GM18858 (cell line): ENCODE measurements at regions not wholly inside any gene's neighbourhood (a gene's known extent, or its start where the extent isn't known, plus 50 kb on each side); places are given as distances from the start of the nearest gene placed in this dataset.

Experiments used
- ATAC-seq: cut with Tn5 transposase; IDR thresholded peaks from one replicate; pipeline ENCODE4 v1.9.1; 2021; ENCODE audit not compliant: unreplicated experiment

DNA sequence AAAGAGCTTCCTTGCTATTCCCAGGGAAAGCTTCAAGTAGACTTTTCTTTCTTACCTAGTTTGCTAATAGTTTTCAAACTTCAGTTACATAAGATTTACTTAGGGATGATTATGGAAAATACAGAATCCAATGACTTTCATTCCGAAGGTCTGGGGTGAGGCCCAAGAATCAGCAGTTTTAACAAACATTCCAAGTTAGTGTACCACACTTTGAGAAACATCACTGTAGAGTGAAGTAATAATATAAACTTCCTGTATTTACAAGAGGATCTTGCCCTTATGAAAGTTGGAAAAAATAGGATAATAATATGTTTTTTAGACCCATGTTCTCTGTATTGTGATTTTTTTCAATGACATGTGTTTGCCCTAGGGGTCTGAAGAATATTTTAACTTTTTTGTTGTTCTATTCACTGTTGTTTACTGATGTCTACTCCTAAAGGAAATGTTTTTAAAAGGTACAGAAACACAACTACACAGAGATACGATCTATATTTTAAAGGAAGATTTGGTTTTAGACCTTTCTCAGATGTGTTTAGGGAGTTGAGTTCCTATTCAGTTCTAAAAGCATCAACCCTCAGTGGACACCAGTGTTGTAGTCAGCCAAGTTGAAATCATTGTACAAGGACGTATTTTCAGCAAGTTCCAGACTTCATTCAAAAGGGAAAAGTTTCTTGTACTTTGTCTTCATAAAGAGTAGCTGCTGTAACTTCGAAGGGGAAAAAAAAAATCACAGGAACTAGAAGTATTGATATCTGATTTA, 295.8 kb upstream of the SLC7A11 start:
- ATAC-seq, result no peak

DNA sequence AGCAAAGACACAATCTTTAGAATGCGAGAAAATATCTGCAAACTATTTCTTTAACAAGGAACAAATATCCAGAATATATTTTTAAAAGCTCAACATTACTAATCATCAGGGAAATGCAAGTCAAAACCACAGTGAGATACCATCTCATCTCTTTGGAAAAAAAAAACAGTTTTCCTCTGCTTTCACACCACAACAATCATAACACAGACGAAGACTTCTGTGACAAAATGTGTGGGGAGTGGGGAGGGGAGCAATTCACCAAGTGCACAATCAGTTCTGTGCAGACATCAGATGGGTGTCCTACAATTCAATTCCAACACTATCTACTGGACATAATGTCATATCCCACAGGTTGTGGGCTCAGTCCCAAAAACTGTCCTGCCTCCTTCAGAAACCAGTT, 293.2 kb upstream of the SLC7A11 start:
- ATAC-seq, result no peak

DNA sequence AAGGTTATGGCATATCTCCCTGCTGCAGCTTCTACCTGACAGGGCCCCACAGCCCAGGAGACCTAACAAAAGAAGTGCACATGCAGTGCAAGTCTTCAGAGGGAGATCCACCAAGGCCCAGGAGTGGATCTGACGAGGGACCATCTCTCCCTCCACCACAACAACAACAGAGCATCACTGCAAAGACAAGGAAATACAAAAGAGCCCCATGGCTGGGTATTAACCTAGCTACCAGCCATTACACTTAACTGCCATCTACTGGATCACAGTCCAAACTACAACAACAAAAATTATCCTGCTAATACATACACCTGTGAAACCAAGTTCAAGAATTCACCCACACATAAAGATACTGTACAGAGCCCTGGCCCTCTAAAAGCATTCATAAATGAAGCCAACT, 280.2 kb upstream of the SLC7A11 start:
- ATAC-seq, result peak; percentile 74

DNA sequence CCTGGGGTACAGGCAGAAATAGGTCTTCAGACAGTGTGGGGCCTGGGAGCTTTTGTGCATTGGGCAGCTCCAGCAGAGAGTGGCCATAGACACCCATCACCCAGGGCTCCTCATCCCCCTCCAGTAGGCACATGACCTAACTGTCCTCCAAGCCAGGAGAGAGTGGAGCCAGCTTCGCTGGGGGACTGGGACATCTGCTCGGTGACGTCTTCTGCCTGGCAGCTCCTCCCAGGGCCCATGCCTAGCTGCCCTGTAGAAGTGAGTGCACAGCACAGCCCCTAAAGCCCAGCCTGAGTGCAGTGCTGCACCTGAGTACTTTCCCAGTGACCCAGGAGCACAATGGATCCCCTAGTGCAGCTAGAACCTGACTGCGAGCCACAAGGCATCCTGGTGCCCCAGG, 279.7 kb upstream of the SLC7A11 start:
- ATAC-seq, result no peak

DNA sequence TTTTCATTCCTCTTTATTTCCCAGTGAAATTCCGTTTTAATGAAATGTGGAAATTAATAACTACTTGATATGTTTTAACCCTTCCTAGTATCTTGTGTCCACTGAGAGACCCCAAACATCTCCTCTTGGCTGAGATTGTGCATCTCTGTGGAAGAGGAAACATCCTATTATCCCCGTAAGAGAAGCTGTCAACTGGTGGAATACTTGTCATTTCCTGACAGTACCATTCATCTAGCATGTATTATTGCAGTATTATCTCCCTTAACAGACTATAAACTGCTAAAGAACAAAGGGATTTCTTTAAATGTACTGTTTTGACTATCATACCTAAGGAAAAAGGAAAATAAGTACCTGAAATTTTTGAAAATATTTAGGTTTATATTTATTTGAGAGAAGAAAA, 277.3 kb upstream of the SLC7A11 start:
- no peak for ATAC-seq

DNA sequence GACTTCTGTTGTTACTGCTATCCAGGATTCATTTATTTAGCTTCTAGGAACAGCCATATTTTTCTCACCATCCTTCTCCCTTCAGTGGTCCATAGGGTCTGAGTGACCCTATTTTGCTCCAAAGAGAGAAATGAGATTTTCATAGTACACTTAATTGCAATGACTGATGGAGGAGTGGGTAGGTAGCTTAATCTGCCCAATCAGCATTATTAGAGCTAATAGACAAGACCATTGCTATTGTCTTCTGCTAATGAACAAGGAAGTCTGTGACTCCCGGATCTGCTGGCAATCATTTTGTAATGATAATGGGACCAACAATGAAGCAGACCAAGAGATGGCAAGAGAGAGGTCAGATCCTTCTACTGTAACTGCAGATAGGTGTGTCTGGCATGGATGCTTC, 271.4 kb upstream of the SLC7A11 start:
- no peak for ATAC-seq

DNA sequence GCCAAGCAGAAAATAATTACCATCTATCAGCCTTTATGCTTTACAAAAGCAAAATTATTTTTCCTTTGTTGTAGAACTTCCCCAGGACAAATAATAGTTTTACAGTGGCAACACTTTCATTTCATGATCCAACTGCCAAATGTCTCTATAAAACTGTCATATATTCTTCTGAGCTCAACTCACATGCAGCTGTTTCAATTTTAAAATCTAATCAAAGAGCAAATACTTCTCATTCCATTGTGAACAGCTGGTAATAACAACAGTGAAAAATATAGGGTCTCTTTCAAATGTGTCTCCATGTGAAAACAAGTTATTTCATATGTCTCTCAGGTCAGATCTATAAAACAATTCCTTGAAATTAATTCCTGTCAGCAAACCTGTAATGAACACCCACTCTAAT, 270.6 kb upstream of the SLC7A11 start:
- no peak for ATAC-seq

DNA sequence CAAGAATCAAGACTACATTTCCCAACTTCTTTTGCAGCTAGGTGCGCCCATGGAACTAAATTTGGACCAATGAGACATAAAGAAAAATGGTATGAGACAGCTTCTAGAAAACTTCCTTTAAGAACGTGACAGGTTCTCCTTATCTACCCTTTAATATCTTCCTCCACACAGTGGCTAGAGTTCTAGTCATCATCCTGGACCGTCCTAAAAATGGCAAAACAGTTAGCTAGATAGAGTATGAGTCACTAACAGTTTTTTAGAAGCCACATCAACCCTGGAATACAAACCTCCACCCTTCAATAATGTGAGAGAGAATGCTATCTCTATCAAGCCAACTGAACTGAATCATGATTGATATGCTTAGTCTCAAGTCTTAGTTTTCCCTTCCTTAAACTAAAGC, 267.9 kb upstream of the SLC7A11 start:
- no peak for ATAC-seq

DNA sequence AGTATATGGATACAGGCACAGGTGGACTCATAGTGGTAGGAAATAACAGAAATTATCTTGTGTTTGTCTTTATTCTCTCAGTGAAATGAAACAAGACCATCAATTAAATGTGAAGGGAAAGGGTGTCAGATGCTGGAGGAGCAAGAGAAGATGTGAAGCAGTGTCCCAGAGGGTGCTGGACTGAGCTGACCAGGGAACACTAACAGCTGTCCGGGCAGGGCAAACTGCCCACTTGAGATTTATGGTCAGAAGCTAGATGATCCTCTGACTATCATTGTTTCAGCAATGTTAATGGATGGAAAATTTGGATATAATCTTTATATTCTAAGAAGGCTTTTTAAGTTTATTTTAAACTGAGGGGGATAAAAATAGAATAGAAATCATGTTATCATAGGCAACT, 267.2 kb upstream of the SLC7A11 start:
- no peak for ATAC-seq

DNA sequence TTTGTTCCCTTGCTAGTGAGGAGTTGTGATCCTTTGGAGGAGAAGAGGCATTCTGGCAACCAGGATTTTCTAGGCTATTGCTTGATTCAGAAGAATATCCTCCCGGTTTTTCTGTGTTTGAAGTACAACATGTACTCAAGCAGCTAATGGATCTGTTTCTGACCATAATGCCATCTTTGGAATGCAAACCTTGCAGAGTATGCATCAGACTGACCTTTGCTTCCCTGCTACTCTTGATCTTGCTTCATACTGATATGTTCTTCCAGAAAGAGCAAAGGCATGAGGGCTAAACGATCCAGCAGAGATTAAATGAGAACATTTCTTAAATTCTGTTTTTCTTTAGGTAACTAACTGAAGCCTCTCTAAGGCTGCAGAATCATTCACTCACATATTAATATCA, 265.4 kb upstream of the SLC7A11 start:
- ATAC-seq, result no peak

DNA sequence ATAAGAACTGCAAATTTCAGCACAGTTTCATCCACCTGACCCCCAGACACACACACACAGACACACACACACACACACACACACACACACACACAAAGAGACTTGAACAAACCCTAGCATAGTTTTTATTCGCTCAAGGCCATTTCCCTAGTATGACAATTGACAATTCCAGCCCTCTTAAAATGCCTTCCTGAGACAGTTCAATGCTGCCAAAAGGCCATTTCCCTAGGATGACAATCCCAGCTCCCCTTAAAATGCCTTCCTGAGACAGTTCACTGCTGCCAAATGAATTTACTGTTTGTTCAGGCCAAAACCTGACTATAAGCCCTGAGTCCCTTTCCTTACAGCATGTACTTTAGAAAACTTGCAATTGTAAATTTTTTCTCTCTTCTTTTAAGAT, 259.5 kb upstream of the SLC7A11 start:
- ATAC-seq, result no peak

DNA sequence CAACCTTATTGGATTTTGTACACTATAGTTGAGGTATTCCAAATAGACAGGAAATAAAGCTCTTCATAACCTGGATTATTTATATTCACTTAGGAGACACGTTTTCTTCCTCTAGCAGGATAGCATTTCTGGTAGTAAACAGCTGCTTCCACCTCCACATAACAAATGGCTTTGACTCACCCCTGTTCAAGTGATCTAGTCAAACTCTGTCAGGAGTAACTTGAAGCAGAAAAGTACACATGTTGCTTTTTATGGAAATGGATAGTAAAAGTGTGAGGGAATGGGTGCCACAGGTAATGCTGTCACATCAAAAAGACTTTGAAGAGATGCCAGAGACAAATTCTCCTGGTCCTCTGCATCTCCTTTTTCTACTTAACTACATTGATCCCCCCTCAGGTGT, 258.7 kb upstream of the SLC7A11 start:
- no peak for ATAC-seq

DNA sequence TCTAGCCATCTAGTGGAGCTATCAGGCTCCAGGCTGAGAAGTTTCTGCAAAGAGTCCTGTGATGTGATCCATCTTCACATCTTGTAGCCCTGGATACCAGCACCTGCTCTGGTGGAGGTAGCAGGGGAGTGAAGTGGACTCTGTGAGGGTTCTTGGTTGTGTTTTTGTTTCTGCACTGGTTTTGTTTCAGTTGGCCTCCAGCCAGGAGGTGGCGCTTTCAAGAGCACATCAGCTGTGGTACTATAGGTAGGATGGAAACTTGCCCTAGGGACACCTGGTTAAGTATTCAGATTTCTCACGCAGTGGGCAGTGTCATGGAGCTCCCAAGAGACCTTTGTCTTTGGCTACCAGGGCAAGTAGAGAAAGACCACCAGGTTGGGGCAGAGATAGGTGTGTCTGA, 257.5 kb upstream of the SLC7A11 start:
- no peak for ATAC-seq

DNA sequence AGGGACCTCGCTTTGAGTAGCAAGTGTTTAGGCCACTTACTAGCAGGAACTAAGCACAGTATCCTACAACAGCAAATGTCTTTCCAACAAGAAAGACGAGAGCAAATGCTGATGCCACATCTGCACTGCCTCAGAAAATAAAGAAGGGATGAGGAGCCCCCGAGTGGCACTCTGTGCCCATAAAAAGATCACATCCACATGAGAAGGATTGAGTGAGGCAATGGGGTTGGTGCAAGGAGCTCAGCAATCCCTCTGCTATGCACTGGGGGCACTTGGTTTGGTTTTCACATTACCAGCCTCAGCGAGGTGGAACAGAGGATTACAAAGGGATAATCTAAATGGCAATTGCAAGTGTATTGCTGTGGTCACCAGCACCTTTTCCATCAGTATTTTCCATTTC, 252.8 kb upstream of the SLC7A11 start:
- peak; percentile 75 for ATAC-seq

DNA sequence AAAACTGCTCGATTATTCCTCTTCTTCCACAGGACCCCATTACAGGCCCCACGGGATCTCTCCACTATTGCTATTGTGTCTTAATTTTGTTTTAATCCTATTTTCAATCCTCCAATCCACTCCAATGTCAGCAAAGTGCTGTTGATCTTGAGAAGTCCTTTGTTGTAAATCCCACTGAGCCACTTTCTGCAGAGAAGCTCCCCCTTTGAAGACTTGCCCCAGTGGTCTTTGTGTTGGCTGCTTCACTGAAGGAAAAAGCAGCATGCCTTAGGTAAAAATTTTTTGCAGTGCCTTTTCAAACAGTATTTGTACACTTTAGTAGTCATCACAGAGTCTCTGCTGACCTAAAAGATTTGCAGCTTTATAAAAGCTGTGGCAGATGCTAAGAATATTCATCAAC, 252.0 kb upstream of the SLC7A11 start:
- ATAC-seq, result no peak

DNA sequence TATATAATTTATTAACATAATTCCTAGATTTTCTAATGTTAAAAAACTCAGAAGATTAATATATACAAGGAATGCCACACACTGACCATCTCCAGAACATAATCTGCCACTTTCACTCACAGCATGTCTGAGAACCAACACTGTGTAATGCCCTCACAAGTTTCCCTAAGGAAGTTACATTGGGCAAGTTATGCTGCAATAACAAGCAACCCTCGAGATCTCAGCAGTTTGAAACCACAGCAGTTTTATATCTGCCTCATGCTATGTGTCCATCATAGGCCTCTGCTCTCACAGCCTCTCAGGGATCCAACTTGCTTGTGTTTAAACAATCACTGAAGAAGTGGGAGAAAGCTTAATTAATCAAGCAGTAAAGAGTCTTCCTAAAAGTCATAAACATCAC, 250.0 kb upstream of the SLC7A11 start:
- no peak for ATAC-seq

DNA sequence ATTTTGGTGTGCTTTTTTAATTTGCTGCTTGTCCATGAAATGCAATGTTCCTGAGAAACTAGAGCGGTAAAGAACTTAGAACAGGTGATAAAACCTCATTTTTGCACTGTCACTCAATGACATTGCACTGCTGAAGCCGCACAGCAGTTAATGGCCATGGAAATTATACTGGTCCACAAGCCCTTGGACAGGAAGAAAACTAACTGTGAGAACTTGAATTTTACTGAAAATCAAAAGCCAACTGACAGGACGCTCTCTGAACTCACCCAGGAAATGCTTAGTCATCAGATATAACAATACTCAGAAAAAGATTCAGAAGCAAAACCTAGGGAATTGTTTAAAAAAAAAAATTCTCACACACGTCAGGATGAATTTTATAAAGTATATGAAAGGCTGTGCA, 246.4 kb upstream of the SLC7A11 start:
- no peak for ATAC-seq

DNA sequence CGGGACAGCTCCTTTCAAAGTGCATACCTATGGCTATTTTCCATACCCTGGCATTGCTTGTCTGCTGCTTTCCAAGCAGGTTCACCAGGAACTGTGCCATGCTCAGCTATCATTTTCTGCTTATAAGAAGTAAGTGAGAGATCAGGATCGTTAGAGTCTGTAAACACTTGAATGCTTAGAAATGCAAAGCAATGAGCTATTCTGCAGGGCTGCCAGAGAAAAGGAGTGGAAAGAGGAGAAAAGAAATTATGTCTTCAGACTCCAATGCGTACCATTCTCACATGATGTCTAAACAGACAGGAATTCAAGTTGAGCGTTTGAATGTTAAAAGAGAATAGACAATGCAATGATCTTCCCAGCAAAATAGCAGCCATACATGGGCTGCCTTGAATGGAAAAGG, 245.5 kb upstream of the SLC7A11 start:
- ATAC-seq, result no peak

DNA sequence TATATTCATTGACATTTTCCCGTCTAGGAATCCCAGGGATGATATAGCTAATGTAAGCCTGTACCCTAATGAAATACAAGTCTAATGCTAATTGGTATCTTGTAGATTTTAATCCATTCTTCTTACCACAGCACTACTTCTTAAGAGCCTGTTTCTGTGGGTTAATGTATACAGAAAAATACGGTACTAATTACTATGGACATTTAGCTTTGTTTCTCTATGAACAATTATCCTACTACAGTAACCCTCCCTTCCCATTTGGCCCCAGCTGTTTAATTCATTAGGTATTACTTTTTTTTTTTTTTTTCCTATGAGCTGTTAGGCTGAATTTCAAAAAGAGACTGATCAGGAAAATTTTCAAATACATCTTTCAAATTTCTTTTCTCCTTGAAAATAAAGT, 245.1 kb upstream of the SLC7A11 start:
- no peak for ATAC-seq

DNA sequence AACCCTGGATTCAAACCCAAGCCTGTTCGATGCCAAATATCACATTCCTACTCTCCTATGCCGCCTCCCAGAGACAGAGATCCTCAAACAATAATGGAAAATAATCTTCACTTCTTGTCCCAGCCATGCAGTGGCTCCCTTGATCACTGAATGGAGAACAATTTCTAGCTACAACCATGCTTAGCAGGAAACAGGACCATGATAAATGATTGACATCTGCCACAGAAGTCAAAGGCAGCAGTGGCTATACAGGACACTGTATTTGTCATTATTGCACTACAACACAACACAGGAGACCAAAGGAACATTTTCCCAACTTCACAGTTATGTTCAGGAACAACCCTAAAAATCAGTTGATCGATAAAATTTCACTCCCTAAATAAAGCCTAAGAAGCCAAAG, 243.3 kb upstream of the SLC7A11 start:
- no peak for ATAC-seq

DNA sequence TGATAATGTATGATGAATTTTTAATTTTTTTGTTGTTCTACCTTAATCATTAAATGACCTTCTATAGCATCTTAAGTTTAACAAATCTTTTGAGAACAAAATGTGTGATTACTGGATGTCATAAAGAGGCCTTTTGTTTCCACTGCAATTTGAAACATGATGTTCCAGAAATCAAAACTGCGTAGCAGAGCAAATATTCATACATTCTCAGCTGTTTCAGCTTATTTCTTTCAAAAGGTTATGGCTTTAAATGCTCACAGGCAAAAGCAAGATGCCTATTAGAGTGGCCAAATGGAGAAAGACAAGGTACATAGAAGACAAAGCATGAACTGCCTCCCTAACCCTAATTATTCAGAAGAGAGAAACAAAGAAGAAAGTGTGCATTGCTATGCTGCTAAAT, 233.0 kb upstream of the SLC7A11 start:
- no peak for ATAC-seq

DNA sequence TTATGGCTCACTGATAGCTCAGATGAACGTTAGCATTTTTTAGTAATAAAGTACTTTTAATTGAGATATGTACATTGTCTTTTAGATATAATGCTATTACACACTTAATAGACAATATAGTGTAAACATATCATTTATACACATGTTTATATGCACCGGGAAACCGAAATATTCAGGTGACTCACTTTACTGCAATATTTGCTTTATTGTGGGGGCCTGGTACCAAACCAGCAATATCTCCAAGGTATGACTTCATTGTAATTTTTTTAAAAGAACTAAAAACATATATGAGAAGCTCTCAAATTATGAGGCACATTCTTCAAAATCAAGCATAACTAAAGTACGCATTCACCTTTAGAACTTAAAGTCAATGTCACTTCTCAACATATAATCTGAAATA, 231.2 kb upstream of the SLC7A11 start:
- ATAC-seq, result no peak
